ENCODE measurements at regions not wholly inside any gene's neighbourhood (a gene's known extent, or its start where the extent isn't known, plus 50 kb on each side); places are given as distances from the start of the nearest gene placed in this dataset.

GRCh38 chr4:85398276-85398675, 76.7 kb upstream of the ARHGAP24 start:
- no peak for DNase-seq (ENCODE audit: low spot score in 2 of 2, unreplicated experiment in 2 of 2)
- H3K27me3 Mint-ChIP-seq (ENCODE audit: low read depth): no peaks in the 10 kb centered on the region
- peaks cover 7% of the 10 kb centered on the region for H3K9me3 Mint-ChIP-seq
- no peak overlapping the region for H3K27ac Mint-ChIP-seq
- H3K4me3 Mint-ChIP-seq: no peak overlapping the region
- TF ChIP-seq CTCF (IDR thresholded peaks at IDR 0.05; ENCODE audit: unreplicated experiment): no peak
- H3K36me3 Mint-ChIP-seq: no peaks in the 10 kb centered on the region
- H3K4me1 Mint-ChIP-seq: no peaks in the 10 kb centered on the region

GRCh38 chr4:85399270-85399669, 75.7 kb upstream of the ARHGAP24 start:
- no peak overlapping the region for H3K27ac Mint-ChIP-seq

GRCh38 chr4:85402371-85402770, 72.6 kb upstream of the ARHGAP24 start:
- Mint-ChIP-seq H3K4me3 (no peak overlapping the region), H3K27me3 (ENCODE audit: low read depth) (no peaks in the 10 kb centered on the region), H3K36me3 (no peaks in the 10 kb centered on the region), H3K4me1 (no peaks in the 10 kb centered on the region), H3K27ac (no peak overlapping the region), H3K9me3 (no peaks in the 10 kb centered on the region)
- no peak for TF ChIP-seq CTCF (IDR thresholded peaks at IDR 0.05; ENCODE audit: unreplicated experiment)
- no peak for DNase-seq (ENCODE audit: low spot score in 2 of 2, unreplicated experiment in 2 of 2)

More at GRCh38 chr4:85399270-85399669, 75.7 kb upstream of the ARHGAP24 start:
- Mint-ChIP-seq H3K4me3 (no peak overlapping the region), H3K27me3 (ENCODE audit: low read depth) (no peaks in the 10 kb centered on the region), H3K4me1 (no peaks in the 10 kb centered on the region), H3K9me3 (peaks cover 5% of the 10 kb centered on the region), H3K36me3 (no peaks in the 10 kb centered on the region)
- no peak for DNase-seq (ENCODE audit: low spot score in 2 of 2, unreplicated experiment in 2 of 2)
- no peak for TF ChIP-seq CTCF (IDR thresholded peaks at IDR 0.05; ENCODE audit: unreplicated experiment)

GRCh38 chr4:85406185-85406584, 68.8 kb upstream of the ARHGAP24 start:
- Mint-ChIP-seq H3K36me3 (no peaks in the 10 kb centered on the region), H3K27me3 (ENCODE audit: low read depth) (no peaks in the 10 kb centered on the region), H3K4me1 (no peaks in the 10 kb centered on the region), H3K9me3 (no peaks in the 10 kb centered on the region), H3K27ac (no peak overlapping the region), H3K4me3 (no peak overlapping the region)
- no peak for DNase-seq (ENCODE audit: low spot score in 2 of 2, unreplicated experiment in 2 of 2)
- TF ChIP-seq CTCF (IDR thresholded peaks at IDR 0.05; ENCODE audit: unreplicated experiment): no peak

GRCh38 chr4:85407546-85407945, 67.4 kb upstream of the ARHGAP24 start:
- H3K27ac Mint-ChIP-seq: no peak overlapping the region
- TF ChIP-seq CTCF (IDR thresholded peaks at IDR 0.05; ENCODE audit: unreplicated experiment): no peak
- H3K4me3 Mint-ChIP-seq: no peak overlapping the region
- DNase-seq (ENCODE audit: low spot score in 2 of 2, unreplicated experiment in 2 of 2): no peak
- no peaks in the 10 kb centered on the region for H3K36me3 Mint-ChIP-seq
- no peaks in the 10 kb centered on the region for H3K9me3 Mint-ChIP-seq
- no peaks in the 10 kb centered on the region for H3K27me3 Mint-ChIP-seq (ENCODE audit: low read depth)
- no peaks in the 10 kb centered on the region for H3K4me1 Mint-ChIP-seq

GRCh38 chr4:85408301-85408700, 66.6 kb upstream of the ARHGAP24 start:
- Mint-ChIP-seq H3K4me3 (no peak overlapping the region), H3K27ac (no peak overlapping the region), H3K4me1 (no peaks in the 10 kb centered on the region), H3K27me3 (ENCODE audit: low read depth) (no peaks in the 10 kb centered on the region), H3K36me3 (no peaks in the 10 kb centered on the region), H3K9me3 (no peaks in the 10 kb centered on the region)
- no peak for DNase-seq (ENCODE audit: low spot score in 2 of 2, unreplicated experiment in 2 of 2)
- no peak for TF ChIP-seq CTCF (IDR thresholded peaks at IDR 0.05; ENCODE audit: unreplicated experiment)
